ENCODE measurements at regions not wholly inside any gene's neighbourhood (a gene's known extent, or its start where the extent isn't known, plus 50 kb on each side); places are given as distances from the start of the nearest gene placed in this dataset.

GRCh38 chr13:22893204-22893603 lies 287.6 kb upstream of the SGCG start:
- Histone ChIP-seq H4K8ac (ENCODE audit: low read depth in 2 of 2, low read length in 2 of 2) (no peak overlapping the region), H3K9me1 (ENCODE audit: insufficient read depth, low read length) (no peaks in the 10 kb centered on the region), H3K23ac (ENCODE audit: low read depth, low read length) (no peak overlapping the region), H3K14ac (replicated peaks; ENCODE audit: low read depth, low read length) (no peak overlapping the region), H3K27me3 (ENCODE audit: control insufficient read depth, insufficient read depth, low read length) (no peaks in the 10 kb centered on the region), H3K9ac (ENCODE audit: low read depth, low read length) (no peak overlapping the region), H3K4me2 (ENCODE audit: low read depth, low read length) (no peak overlapping the region), H2AK9ac (replicated peaks; ENCODE audit: low read depth, low read length, poor library complexity) (no peak overlapping the region), H3K27ac (ENCODE audit: insufficient read depth, low read length) (no peak overlapping the region), H2BK5ac (ENCODE audit: low read depth, low read length, poor library complexity, severe bottlenecking) (no peak overlapping the region), H3K9me3 (ENCODE audit: control insufficient read depth, insufficient read depth, low read length) (no peaks in the 10 kb centered on the region; the same call in 1 of the 2 replicates), H3K36me3 (ENCODE audit: control insufficient read depth, insufficient read depth, low read length) (no peaks in the 10 kb centered on the region), H3K4ac (ENCODE audit: low read depth, low read length) (no peak overlapping the region), H2BK15ac (ENCODE audit: low read depth, low read length) (no peak overlapping the region), H2AFZ (replicated peaks; ENCODE audit: low read length, poor library complexity) (no peak overlapping the region), H4K91ac (ENCODE audit: insufficient read depth, low read depth, low read length) (no peak overlapping the region), H3K79me1 (ENCODE audit: low read depth in 1 of 2, low read length in 2 of 2) (no peaks in the 10 kb centered on the region), H4K5ac (ENCODE audit: low read depth, low read length) (no peak overlapping the region), H2BK20ac (ENCODE audit: low read depth, low read length) (no peak overlapping the region), H3K4me3 (ENCODE audit: insufficient read depth, low read depth, low read length) (no peak overlapping the region), H2AK5ac (ENCODE audit: low read depth, low read length) (no peak overlapping the region), H4K20me1 (ENCODE audit: insufficient read depth, low read length) (no peaks in the 10 kb centered on the region), H3K56ac (ENCODE audit: extremely low read depth, insufficient read depth, low read length) (no peak overlapping the region), H2BK120ac (ENCODE audit: low read depth, low read length) (no peak overlapping the region), H3K4me1 (ENCODE audit: control insufficient read depth, insufficient read depth, low read length) (no peaks in the 10 kb centered on the region), H3K18ac (ENCODE audit: low read depth, low read length) (no peak overlapping the region)
- no peak for ATAC-seq (ENCODE audit: low read depth)
- no CpG with 5 or more reads among the region's 4 CpGs for WGBS, 2 experiments (ENCODE audit: extremely low coverage in 2 of 2, insufficient read length in 1 of 2)
- intact Hi-C loops (cut with micrococcal nuclease) (no loop called here), dilution Hi-C loops (cut with HindIII; ENCODE audit: low sequenced_read_pairs, unreplicated experiment) (no loop called here), in situ Hi-C loops (cut with MboI; ENCODE audit: low sequenced_read_pairs) (no loop called here)
- DNase-seq: no peak
- no peak for TF ChIP-seq MAZ (IDR thresholded peaks at IDR 0.05; ENCODE audit: borderline replicate concordance, low read depth, low read length)
- TF ChIP-seq, protein P1, sequence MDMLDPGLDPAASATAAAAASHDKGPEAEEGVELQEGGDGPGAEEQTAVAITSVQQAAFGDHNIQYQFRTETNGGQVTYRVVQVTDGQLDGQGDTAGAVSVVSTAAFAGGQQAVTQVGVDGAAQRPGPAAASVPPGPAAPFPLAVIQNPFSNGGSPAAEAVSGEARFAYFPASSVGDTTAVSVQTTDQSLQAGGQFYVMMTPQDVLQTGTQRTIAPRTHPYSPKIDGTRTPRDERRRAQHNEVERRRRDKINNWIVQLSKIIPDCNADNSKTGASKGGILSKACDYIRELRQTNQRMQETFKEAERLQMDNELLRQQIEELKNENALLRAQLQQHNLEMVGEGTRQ (IDR thresholded peaks at IDR 0.05; ENCODE audit: low read depth, low read length): no peak
- TF ChIP-seq RAD21 (IDR thresholded peaks at IDR 0.05; ENCODE audit: low read length): no peak
- TF ChIP-seq FOS (IDR thresholded peaks at IDR 0.05; ENCODE audit: low read depth, low read length): no peak
- no peak for TF ChIP-seq RCOR1 (IDR thresholded peaks at IDR 0.05; ENCODE audit: insufficient replicate concordance, low read length)
- no peak for TF ChIP-seq MAFK (IDR thresholded peaks at IDR 0.05; ENCODE audit: low read depth, low read length)
- no peak for TF ChIP-seq SMC3 (IDR thresholded peaks at IDR 0.05; ENCODE audit: low read depth, low read length)
- no peak for TF ChIP-seq ELK1 (IDR thresholded peaks at IDR 0.05; ENCODE audit: borderline replicate concordance, low read depth, low read length)
- TF ChIP-seq CHD1 (IDR thresholded peaks at IDR 0.05; ENCODE audit: low read depth, low read length): no peak
- TF ChIP-seq NFE2L2 (IDR thresholded peaks at IDR 0.05; ENCODE audit: low read depth, low read length): no peak
- TF ChIP-seq BHLHE40 (IDR thresholded peaks at IDR 0.05; ENCODE audit: low read depth, low read length): no peak
- TF ChIP-seq, protein P2, sequence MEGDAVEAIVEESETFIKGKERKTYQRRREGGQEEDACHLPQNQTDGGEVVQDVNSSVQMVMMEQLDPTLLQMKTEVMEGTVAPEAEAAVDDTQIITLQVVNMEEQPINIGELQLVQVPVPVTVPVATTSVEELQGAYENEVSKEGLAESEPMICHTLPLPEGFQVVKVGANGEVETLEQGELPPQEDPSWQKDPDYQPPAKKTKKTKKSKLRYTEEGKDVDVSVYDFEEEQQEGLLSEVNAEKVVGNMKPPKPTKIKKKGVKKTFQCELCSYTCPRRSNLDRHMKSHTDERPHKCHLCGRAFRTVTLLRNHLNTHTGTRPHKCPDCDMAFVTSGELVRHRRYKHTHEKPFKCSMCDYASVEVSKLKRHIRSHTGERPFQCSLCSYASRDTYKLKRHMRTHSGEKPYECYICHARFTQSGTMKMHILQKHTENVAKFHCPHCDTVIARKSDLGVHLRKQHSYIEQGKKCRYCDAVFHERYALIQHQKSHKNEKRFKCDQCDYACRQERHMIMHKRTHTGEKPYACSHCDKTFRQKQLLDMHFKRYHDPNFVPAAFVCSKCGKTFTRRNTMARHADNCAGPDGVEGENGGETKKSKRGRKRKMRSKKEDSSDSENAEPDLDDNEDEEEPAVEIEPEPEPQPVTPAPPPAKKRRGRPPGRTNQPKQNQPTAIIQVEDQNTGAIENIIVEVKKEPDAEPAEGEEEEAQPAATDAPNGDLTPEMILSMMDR (conservative IDR thresholded peaks at IDR 0.05; ENCODE audit: low read depth, low read length): no peak
- TF ChIP-seq RFX5 (IDR thresholded peaks at IDR 0.05; ENCODE audit: low read depth, low read length): no peak
- no peak for TF ChIP-seq MXI1 (IDR thresholded peaks at IDR 0.05; ENCODE audit: borderline replicate concordance, low read depth, low read length)
- POLR2A ChIA-PET (ENCODE audit: unreplicated experiment): no interaction called here
- no TSS peak for BruUV-seq (replicated peaks)
- CTCF ChIA-PET: no interaction called here
